GM23338 (cell line): ENCODE measurements at regions not wholly inside any gene's neighbourhood (a gene's known extent, or its start where the extent isn't known, plus 50 kb on each side); places are given as distances from the start of the nearest gene placed in this dataset.
"Not testable (repeated sequence)": the region's sequence is repeated elsewhere in the genome, so short reads cannot be mapped to it uniquely, and the experiment has no call there.

Experiments
- CREB1 ChIP-seq: fragments of 250-450 bp; sonication (Bioruptor Pico); IDR thresholded peaks from 2 replicates; pipeline ENCODE4 v1.5.0; 2020; ENCODE audit warnings: low read depth, mild to moderate bottlenecking, moderate library complexity
- CTCF ChIP-seq, 2 experiments: fragments of 200-600 bp in 1 of 2; sonication (generic) in 1 of 2; conservative IDR thresholded peaks; 2 replicates each; pipeline versions ENCODE4 v1.5.1 to v1.6.1; 2016 to 2017; ENCODE audit warnings: antibody characterized with exemption in 2 of 2, low read depth in 2 of 2, mild to moderate bottlenecking in 2 of 2, moderate library complexity in 1 of 2
- ETS1 ChIP-seq: IDR thresholded peaks from 2 replicates; pipeline ENCODE4 v1.6.1; 2016; ENCODE audit warnings: antibody characterized with exemption
- EZH2 ChIP-seq: fragments of 200-600 bp; sonication (generic); IDR thresholded peaks from one replicate; pipeline ENCODE4 v1.8.0; 2017; ENCODE audit warnings: antibody characterized with exemption, mild to moderate bottlenecking, low read depth; ENCODE audit not compliant: unreplicated experiment
- EZH2phosphoT487 ChIP-seq: fragments of 200-600 bp; sonication (generic); IDR thresholded peaks from one replicate; pipeline ENCODE4 v1.8.1; 2018; ENCODE audit warnings: antibody characterized with exemption; ENCODE audit not compliant: unreplicated experiment
- JUNB ChIP-seq: IDR thresholded peaks from one replicate; pipeline ENCODE4 v1.6.1; 2016; ENCODE audit warnings: antibody characterized with exemption; ENCODE audit not compliant: unreplicated experiment
- NANOG ChIP-seq: IDR thresholded peaks from 2 replicates; pipeline ENCODE4 v1.6.1; 2016; ENCODE audit warnings: antibody characterized with exemption, borderline replicate concordance
- POLR2AphosphoS5 ChIP-seq: IDR thresholded peaks from 2 replicates; pipeline ENCODE4 v1.6.1; 2016; ENCODE audit warnings: antibody characterized with exemption, low read depth
- REST ChIP-seq: IDR thresholded peaks from one replicate; pipeline ENCODE4 v1.6.1; 2018; ENCODE audit warnings: antibody characterized with exemption; ENCODE audit not compliant: unreplicated experiment
- STAT1 ChIP-seq: IDR thresholded peaks from one replicate; pipeline ENCODE4 v1.6.1; 2016; ENCODE audit warnings: antibody characterized with exemption; ENCODE audit not compliant: unreplicated experiment
- ZNF114 ChIP-seq: fragments of 250-450 bp; sonication (Bioruptor Pico); IDR thresholded peaks from 2 replicates; pipeline ENCODE4 v1.5.0; 2020; ENCODE audit warnings: mild to moderate bottlenecking, moderate library complexity
- ZNF331 ChIP-seq: fragments of 250-450 bp; sonication (Bioruptor Pico); IDR thresholded peaks from 2 replicates; pipeline ENCODE4 v1.5.0; 2020; ENCODE audit warnings: low read depth, mild to moderate bottlenecking, moderate library complexity

DNA sequence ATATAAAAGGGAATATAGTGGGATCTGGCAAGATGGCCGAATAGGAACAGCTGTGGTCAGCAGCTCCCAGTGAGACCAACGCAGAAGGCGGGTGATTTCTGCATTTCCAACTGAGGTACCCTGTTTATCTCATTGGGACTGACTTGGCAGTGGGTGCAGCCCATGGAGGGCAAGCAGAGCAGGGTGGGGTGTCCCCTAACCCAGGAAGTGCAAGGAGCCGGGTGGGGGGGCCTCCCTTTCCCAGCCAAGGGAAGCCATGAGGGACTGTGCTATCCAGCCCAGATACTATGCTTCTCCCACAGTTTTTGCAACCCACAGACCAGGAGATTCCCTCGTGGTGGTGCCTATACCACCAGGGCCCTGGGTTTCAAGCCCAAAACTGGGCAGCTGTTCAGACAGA is 342.4 kb downstream of the RPS29 start:
- not testable (repeated sequence) for TF ChIP-seq CTCF (conservative IDR thresholded peaks at IDR 0.05; ENCODE audit: low read depth in 2 of 2); POLR2AphosphoS5; EZH2; CREB1 (CRISPR knock-in tag); EZH2phosphoT487; JUNB; REST; ZNF331 (CRISPR knock-in tag); ETS1; ZNF114; STAT1; NANOG
